ENCODE measurements at regions not wholly inside any gene's neighbourhood (a gene's known extent, or its start where the extent isn't known, plus 50 kb on each side); places are given as distances from the start of the nearest gene placed in this dataset.

DNA sequence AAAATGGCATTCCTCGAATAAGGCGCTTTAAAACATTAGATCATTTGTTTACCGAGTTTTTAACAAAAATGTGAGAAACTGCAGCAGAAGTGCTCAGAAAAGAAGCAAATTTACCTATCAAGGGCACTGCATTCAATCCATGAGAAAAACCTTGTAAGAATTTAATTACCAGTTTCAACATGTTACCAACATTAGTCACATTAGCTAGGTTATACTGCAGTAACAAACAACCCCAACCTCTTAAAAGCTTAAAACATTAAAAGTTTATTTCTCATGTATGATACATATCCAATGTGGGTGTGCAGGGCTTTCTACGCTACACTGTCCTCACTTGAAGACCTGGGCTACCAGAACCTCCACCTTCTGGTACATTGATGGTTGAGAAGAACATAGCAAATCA is 68.1 kb upstream of the CCBE1 start:
- Histone ChIP-seq H3K9me3 (replicated peaks in 1 of 2; ENCODE audit: control insufficient read depth in 2 of 2, insufficient read depth in 1 of 2, low read depth in 1 of 2, low read length in 2 of 2) (peaks cover 0 to 1% of the 10 kb centered on the region in 2 donors), H3K27ac (replicated peaks; ENCODE audit: low read length) (no peak overlapping the region)
- WGBS, 2 donors (ENCODE audit: extremely low coverage in 2 of 2, insufficient read length in 2 of 2, insufficient replicate concordance in 1 of 2), result no CpG with 5 or more reads among the region's 4 CpGs

DNA sequence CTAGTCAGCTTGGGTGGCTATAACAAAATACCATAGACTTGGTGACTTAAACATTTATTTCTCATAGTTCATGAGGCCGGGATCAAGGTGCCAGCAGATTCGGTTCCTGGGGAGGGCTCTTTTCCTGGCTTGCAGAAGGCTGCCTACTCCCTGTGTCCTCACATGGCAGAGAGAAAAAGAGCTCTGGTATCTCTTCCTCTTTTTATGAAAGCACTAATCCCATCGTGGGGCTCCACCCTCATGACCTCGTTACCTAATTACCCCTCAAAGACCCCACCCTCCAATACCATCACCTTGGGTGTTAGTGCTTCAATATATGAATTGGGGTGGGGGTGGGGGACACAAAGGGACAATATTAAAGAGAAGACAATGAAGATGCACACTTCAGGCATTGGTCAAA is 67.1 kb upstream of the CCBE1 start:
- Histone ChIP-seq H3K79me1 (ENCODE audit: low read depth, low read length) (no peaks in the 10 kb centered on the region), H3K4me2 (ENCODE audit: insufficient read depth, low read length, poor library complexity, severe bottlenecking) (no peak overlapping the region), H3K27me3 (ENCODE audit: control insufficient read depth in 3 of 3, insufficient read depth in 3 of 3, low read depth in 1 of 3, low read length in 3 of 3) (no peaks in the 10 kb centered on the region), H3K4me3 (ENCODE audit: low read length in 2 of 2) (no peak overlapping the region), H2AK5ac (ENCODE audit: low read depth, low read length) (no peak overlapping the region), H2BK15ac (ENCODE audit: low read length) (no peak overlapping the region), H3K27ac (replicated peaks; ENCODE audit: low read length) (no peak overlapping the region), H4K91ac (ENCODE audit: low read depth, low read length, poor library complexity) (no peak overlapping the region), H4K8ac (ENCODE audit: low read depth, low read length) (no peak overlapping the region), H3K36me3 (replicated peaks in 1 of 2; ENCODE audit: control insufficient read depth in 2 of 2, insufficient read depth in 2 of 2, low read length in 2 of 2) (no peaks in the 10 kb centered on the region), H3K14ac (ENCODE audit: low read length) (no peak overlapping the region), H3K18ac (ENCODE audit: low read length) (no peak overlapping the region), H2BK12ac (ENCODE audit: low read length) (no peak overlapping the region), H3K9ac (ENCODE audit: low read depth, low read length, poor library complexity) (no peak overlapping the region), H3K9me3 (replicated peaks in 1 of 2; ENCODE audit: control insufficient read depth in 2 of 2, insufficient read depth in 1 of 2, low read depth in 1 of 2, low read length in 2 of 2) (peaks cover 0 to 1% of the 10 kb centered on the region in 2 donors), H3K4me1 (ENCODE audit: control insufficient read depth in 2 of 2, insufficient read depth in 1 of 2, low read depth in 1 of 2, low read length in 2 of 2) (no peaks in the 10 kb centered on the region), H2BK5ac (ENCODE audit: low read length) (no peak overlapping the region), H2BK120ac (ENCODE audit: low read depth, low read length) (no peak overlapping the region), H2AFZ (ENCODE audit: low read length) (no peak overlapping the region), H3K23ac (ENCODE audit: low read depth, low read length, poor library complexity) (no peak overlapping the region), H3K4ac (ENCODE audit: low read length) (no peak overlapping the region)
- DNase-seq (ENCODE audit: low spot score), result no peak
- WGBS, 2 donors (ENCODE audit: extremely low coverage in 2 of 2, insufficient read length in 2 of 2, insufficient replicate concordance in 1 of 2), result no CpG with 5 or more reads among the region's 4 CpGs

More for the DNA sequence above, 68.1 kb upstream of the CCBE1 start:
- Histone ChIP-seq H3K36me3 (replicated peaks in 1 of 2; ENCODE audit: control insufficient read depth in 2 of 2, insufficient read depth in 2 of 2, low read length in 2 of 2) (no peaks in the 10 kb centered on the region), H2BK15ac (ENCODE audit: low read length) (no peak overlapping the region), H2AK5ac (ENCODE audit: low read depth, low read length) (no peak overlapping the region), H3K4me3 (ENCODE audit: low read length in 2 of 2) (no peak overlapping the region), H2BK5ac (ENCODE audit: low read length) (no peak overlapping the region), H3K4ac (ENCODE audit: low read length) (no peak overlapping the region), H4K91ac (ENCODE audit: low read depth, low read length, poor library complexity) (no peak overlapping the region), H4K8ac (ENCODE audit: low read depth, low read length) (no peak overlapping the region), H3K79me1 (ENCODE audit: low read depth, low read length) (no peaks in the 10 kb centered on the region), H2BK12ac (ENCODE audit: low read length) (no peak overlapping the region), H2AFZ (ENCODE audit: low read length) (no peak overlapping the region), H3K14ac (ENCODE audit: low read length) (no peak overlapping the region), H3K4me1 (ENCODE audit: control insufficient read depth in 2 of 2, insufficient read depth in 1 of 2, low read depth in 1 of 2, low read length in 2 of 2) (no peaks in the 10 kb centered on the region), H2BK120ac (ENCODE audit: low read depth, low read length) (no peak overlapping the region), H3K4me2 (ENCODE audit: insufficient read depth, low read length, poor library complexity, severe bottlenecking) (no peak overlapping the region), H3K9ac (ENCODE audit: low read depth, low read length, poor library complexity) (no peak overlapping the region), H3K23ac (ENCODE audit: low read depth, low read length, poor library complexity) (no peak overlapping the region), H3K27me3 (ENCODE audit: control insufficient read depth in 3 of 3, insufficient read depth in 3 of 3, low read depth in 1 of 3, low read length in 3 of 3) (no peaks in the 10 kb centered on the region), H3K18ac (ENCODE audit: low read length) (no peak overlapping the region)
- no peak for DNase-seq (ENCODE audit: low spot score)

- no CpG with 5 or more reads among the region's 2 CpGs for WGBS, 2 donors (ENCODE audit: extremely low coverage in 2 of 2, insufficient read length in 2 of 2, insufficient replicate concordance in 1 of 2)
- H3K14ac ChIP-seq (ENCODE audit: low read length), result no peak overlapping the region
These were observed 66.4 kb upstream of the CCBE1 start for GRCh38 chr18:59763541-59764136.

DNA sequence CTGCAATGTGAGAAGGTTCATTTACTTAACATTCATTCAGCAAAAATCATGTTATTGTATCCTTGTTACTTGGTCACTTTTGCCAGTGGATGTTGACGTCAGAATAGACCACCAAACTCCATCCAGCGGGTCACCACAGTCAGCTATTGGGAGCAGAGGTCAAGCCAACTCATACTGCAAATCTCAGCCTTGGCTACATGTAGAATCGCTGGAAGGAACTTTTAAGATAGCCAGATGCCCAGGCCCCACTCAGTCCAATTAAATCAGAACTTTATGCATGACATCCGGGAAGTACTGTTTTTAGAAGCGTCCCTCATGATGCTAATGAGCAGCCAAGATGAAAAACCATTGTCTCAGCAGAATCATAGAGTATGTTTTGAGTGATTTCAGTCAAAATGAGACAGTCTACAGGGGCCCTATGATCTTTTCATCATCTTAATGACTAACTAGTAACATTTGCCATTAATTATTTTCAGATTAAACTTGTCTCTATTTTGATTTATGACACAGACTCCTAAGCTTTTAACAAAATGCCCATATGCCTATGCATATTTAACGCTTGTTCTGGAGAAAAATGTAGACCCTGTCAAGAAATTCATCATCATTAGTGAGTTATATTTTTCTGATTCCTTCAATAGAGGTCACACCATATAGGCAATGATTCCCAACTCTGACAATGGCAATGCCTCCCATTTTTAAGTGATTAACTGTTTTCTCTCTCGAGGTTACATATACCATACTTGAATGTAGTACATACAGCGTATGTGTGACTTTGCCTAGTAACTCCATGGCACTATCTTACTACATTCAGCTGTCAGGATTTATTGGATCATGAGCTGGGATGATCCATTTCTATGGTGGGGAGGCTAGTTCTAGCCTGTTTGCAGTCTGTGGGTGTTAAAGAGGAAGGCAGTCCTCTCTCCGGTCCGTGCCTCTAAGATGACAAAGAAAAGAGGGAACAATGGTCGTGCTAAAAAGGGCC is 63.7 kb upstream of the CCBE1 start:
- no peak for DNase-seq (ENCODE audit: low spot score)
- Histone ChIP-seq H2AFZ (ENCODE audit: low read length) (no peak overlapping the region), H3K14ac (ENCODE audit: low read length) (no peak overlapping the region), H3K23ac (ENCODE audit: low read depth, low read length, poor library complexity) (no peak overlapping the region), H3K18ac (ENCODE audit: low read length) (no peak overlapping the region), H2BK5ac (ENCODE audit: low read length) (no peak overlapping the region), H2BK15ac (ENCODE audit: low read length) (no peak overlapping the region), H2BK120ac (ENCODE audit: low read depth, low read length) (no peak overlapping the region), H3K27me3 (ENCODE audit: control insufficient read depth in 3 of 3, insufficient read depth in 3 of 3, low read depth in 1 of 3, low read length in 3 of 3) (no peaks in the 10 kb centered on the region), H3K4me3 (ENCODE audit: low read length in 2 of 2) (no peak overlapping the region), H3K4me1 (ENCODE audit: control insufficient read depth in 2 of 2, insufficient read depth in 1 of 2, low read depth in 1 of 2, low read length in 2 of 2) (no peaks in the 10 kb centered on the region), H3K4ac (ENCODE audit: low read length) (no peak overlapping the region), H3K4me2 (ENCODE audit: insufficient read depth, low read length, poor library complexity, severe bottlenecking) (no peak overlapping the region), H4K91ac (ENCODE audit: low read depth, low read length, poor library complexity) (no peak overlapping the region), H3K9me3 (replicated peaks in 1 of 2; ENCODE audit: control insufficient read depth in 2 of 2, insufficient read depth in 1 of 2, low read depth in 1 of 2, low read length in 2 of 2) (no peaks in the 10 kb centered on the region), H3K36me3 (replicated peaks in 1 of 2; ENCODE audit: control insufficient read depth in 2 of 2, insufficient read depth in 2 of 2, low read length in 2 of 2) (no peaks in the 10 kb centered on the region), H2AK5ac (ENCODE audit: low read depth, low read length) (no peak overlapping the region), H4K8ac (ENCODE audit: low read depth, low read length) (no peak overlapping the region), H3K79me1 (ENCODE audit: low read depth, low read length) (no peaks in the 10 kb centered on the region), H3K9ac (ENCODE audit: low read depth, low read length, poor library complexity) (no peak overlapping the region), H2BK12ac (ENCODE audit: low read length) (no peak overlapping the region), H3K27ac (replicated peaks; ENCODE audit: low read length) (no peak overlapping the region)
- no CpG with 5 or more reads among the region's 11 CpGs for WGBS, 2 donors (ENCODE audit: extremely low coverage in 2 of 2, insufficient read length in 2 of 2, insufficient replicate concordance in 1 of 2)

More at GRCh38 chr18:59763541-59764136, 66.4 kb upstream of the CCBE1 start:
- H2BK5ac ChIP-seq (ENCODE audit: low read length), result no peak overlapping the region
- no peak overlapping the region for H4K8ac ChIP-seq (ENCODE audit: low read depth, low read length)
- DNase-seq (ENCODE audit: low spot score), result no peak
- no peak overlapping the region for H3K9ac ChIP-seq (ENCODE audit: low read depth, low read length, poor library complexity)
- no peak overlapping the region for H3K27ac ChIP-seq (replicated peaks; ENCODE audit: low read length)
- no peak overlapping the region for H3K4me3 ChIP-seq (ENCODE audit: low read length in 2 of 2)
- H3K27me3 ChIP-seq (ENCODE audit: control insufficient read depth in 3 of 3, insufficient read depth in 3 of 3, low read depth in 1 of 3, low read length in 3 of 3), result no peaks in the 10 kb centered on the region
- H3K18ac ChIP-seq (ENCODE audit: low read length), result no peak overlapping the region
- no peaks in the 10 kb centered on the region for H3K4me1 ChIP-seq (ENCODE audit: control insufficient read depth in 2 of 2, insufficient read depth in 1 of 2, low read depth in 1 of 2, low read length in 2 of 2)
- no peak overlapping the region for H3K23ac ChIP-seq (ENCODE audit: low read depth, low read length, poor library complexity)
- H3K79me1 ChIP-seq (ENCODE audit: low read depth, low read length), result no peaks in the 10 kb centered on the region
- H2AK5ac ChIP-seq (ENCODE audit: low read depth, low read length), result no peak overlapping the region
- no peak overlapping the region for H2AFZ ChIP-seq (ENCODE audit: low read length)
- no peak overlapping the region for H4K91ac ChIP-seq (ENCODE audit: low read depth, low read length, poor library complexity)
- no peak overlapping the region for H3K4ac ChIP-seq (ENCODE audit: low read length)
- no peak overlapping the region for H2BK15ac ChIP-seq (ENCODE audit: low read length)
- no peak overlapping the region for H2BK12ac ChIP-seq (ENCODE audit: low read length)
- H3K36me3 ChIP-seq (replicated peaks in 1 of 2; ENCODE audit: control insufficient read depth in 2 of 2, insufficient read depth in 2 of 2, low read length in 2 of 2), result no peaks in the 10 kb centered on the region
- peaks cover 0 to 1% of the 10 kb centered on the region in 2 donors for H3K9me3 ChIP-seq (replicated peaks in 1 of 2; ENCODE audit: control insufficient read depth in 2 of 2, insufficient read depth in 1 of 2, low read depth in 1 of 2, low read length in 2 of 2)
- no peak overlapping the region for H2BK120ac ChIP-seq (ENCODE audit: low read depth, low read length)
- H3K4me2 ChIP-seq (ENCODE audit: insufficient read depth, low read length, poor library complexity, severe bottlenecking), result no peak overlapping the region
